NCI-H526 treated with DMSO at 0.1 percent for 48 hours (cell line): ENCODE measurements at regions not wholly inside any gene's neighbourhood (a gene's known extent, or its start where the extent isn't known, plus 50 kb on each side); places are given as distances from the start of the nearest gene placed in this dataset.
"Not testable (repeated sequence)": the region's sequence is repeated elsewhere in the genome, so short reads cannot be mapped to it uniquely, and the experiment has no call there.

Experiments used
- DNase-seq: peaks from one replicate; lab custom pipeline; 2025; lab: John Stamatoyannopoulos, UW

GRCh38 chr3:51588724-51589123 is 50.2 kb downstream of the RAD54L2 start:
- no peak for DNase-seq

DNA sequence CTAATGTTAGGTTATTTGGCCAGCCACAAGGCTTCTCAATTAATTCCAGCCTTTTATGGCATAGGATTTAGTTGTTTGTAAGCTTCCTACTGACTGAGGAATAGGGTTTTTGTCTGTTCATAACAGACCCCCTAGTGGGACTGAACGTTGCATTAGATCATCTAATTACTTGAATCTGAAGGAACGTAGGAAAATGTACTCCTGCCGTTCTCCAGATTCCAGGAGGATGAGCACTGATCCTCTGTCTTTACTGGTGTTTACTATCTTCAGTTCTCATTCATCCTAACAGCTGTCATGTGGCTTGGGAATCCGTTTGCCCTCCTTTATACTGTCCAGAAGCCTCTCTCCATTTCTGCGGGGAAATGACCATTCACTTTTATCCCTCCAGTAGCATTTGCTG is 52.7 kb downstream of the RAD54L2 start:
- no peak for DNase-seq

- DNase-seq = no peak
Observed at GRCh38 chr3:51593697-51594096, 55.2 kb downstream of the RAD54L2 start.

GRCh38 chr3:51599638-51600037 is 61.1 kb downstream of the RAD54L2 start:
- DNase-seq = not testable (repeated sequence)

GRCh38 chr3:51604212-51604611 is 65.7 kb downstream of the RAD54L2 start:
- no peak for DNase-seq

- no peak for DNase-seq
Observed at GRCh38 chr3:51605938-51606337, 65.1 kb upstream of the TEX264 start.

- DNase-seq = not testable (repeated sequence)
Observed at GRCh38 chr3:51606871-51607270, 64.2 kb upstream of the TEX264 start.

DNA sequence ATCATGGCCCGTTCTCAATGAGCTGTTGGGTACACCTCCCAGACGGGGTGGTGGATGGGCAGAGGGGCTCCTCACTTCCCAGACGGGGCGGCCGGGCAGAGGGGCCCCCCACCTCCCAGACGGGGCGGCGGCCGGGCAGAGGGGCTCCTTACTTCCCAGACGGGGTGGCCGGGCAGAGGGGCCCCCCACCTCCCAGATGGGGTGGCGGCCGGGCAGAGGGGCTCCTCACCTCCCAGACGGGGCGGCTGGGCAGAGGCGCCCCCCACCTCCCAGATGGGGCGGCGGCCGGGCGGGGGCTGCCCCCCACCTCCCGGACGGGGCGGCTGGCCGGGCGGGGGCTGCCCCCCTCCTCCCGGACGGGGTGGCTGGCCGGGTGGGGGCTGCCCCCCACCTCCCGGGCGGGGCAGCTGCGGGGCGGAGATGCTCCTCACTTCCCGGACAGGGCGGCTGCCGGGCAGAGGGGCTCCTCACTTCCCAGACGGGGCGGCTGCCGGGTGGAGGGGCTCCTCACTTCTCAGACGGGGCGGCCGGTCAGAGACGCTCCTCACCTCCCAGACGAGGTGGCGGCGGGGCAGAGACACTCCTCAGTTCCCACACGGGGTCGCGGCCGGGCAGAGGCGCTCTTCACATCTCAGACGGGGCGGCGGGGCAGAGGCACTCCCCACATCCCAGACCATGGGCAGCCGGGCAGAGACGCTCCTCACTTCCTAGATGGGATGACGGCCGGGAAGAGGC is 63.3 kb upstream of the TEX264 start:
- DNase-seq = not testable (repeated sequence)

- no peak for DNase-seq
Observed at GRCh38 chr3:51610708-51611107, 60.3 kb upstream of the TEX264 start.

GRCh38 chr3:51617597-51617996 is 53.5 kb upstream of the TEX264 start:
- DNase-seq = no peak

DNA sequence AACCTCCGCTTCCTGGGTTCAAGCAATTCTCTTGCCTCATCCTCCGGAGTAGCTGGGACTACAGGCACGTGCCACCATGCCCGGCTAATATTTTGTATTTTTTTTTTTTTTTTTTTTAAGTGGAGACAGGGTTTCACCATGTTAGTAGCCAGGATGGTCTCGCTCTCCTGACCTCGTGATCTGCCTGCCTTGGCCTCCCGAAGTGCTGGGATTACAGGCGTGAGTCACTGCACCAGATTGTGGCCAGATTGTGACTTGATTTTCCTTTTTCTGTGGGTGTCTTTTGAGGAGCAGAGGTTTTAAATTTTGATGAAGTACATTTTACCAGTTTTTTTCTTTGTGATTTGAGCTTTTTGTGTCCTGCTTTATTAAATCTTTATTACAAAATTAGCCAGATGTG is 53.0 kb upstream of the TEX264 start:
- DNase-seq = not testable (repeated sequence)

- no peak for DNase-seq
Observed at GRCh38 chr3:51618496-51618895, 52.6 kb upstream of the TEX264 start.

GRCh38 chr3:51619983-51620382 is 51.1 kb upstream of the TEX264 start:
- no peak for DNase-seq

DNA sequence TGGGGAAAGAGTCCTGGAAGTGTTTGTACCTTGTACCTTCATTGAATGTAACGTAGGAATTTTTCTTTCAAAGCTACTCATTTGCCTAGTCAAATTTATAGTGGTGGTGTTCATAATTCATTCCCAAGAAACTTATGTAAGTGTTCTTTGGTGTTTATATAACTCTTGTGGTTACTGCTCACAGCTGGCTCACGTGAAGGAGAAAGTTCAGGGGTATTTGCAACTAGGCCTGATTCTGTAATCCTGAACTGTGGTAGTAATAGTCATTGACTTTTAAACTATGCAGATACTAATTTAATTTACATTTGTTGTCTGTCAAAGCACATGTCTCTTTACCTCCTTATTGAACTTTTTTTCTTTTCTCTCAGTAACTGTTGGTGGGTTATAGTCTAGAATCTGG is 50.5 kb upstream of the TEX264 start:
- peak; percentile 86 for DNase-seq

- DNase-seq = no peak
Observed at GRCh38 chr3:51621091-51621892, 49.8 kb upstream of the TEX264 start.
